Testis (tissue), 2 donors: ENCODE measurements at regions not wholly inside any gene's neighbourhood (a gene's known extent, or its start where the extent isn't known, plus 50 kb on each side); places are given as distances from the start of the nearest gene placed in this dataset.

Experiments
- DNase-seq: peaks from one replicate; pipeline ENCODE4 v3.0.0-alpha.2; 2019
- H3K27ac ChIP-seq, 2 donors: fragments of 200-600 bp; sonication (generic); one replicate each; pipeline ENCODE4 v1.5.1; 2019
- H3K27me3 ChIP-seq: fragments of 200-600 bp; sonication (generic); one replicate; pipeline ENCODE4 v1.5.1; 2019
- H3K36me3 ChIP-seq: fragments of 200-600 bp; sonication (generic); one replicate; pipeline ENCODE4 v1.5.1; 2017; ENCODE audit warnings: low read depth; ENCODE audit errors: missing control alignments
- H3K4me1 ChIP-seq: fragments of 200-600 bp; sonication (generic); one replicate; pipeline ENCODE4 v1.5.1; 2019
- H3K4me3 ChIP-seq, 2 donors: fragments of 200-600 bp; sonication (generic); one replicate each; pipeline ENCODE4 v1.5.1; 2017 to 2019
- H3K9me3 ChIP-seq: fragments of 200-600 bp; sonication (generic); one replicate; pipeline ENCODE4 v1.5.1; 2017
- CTCF ChIP-seq, 3 experiments: fragments of 450-650 bp in 2 of 3; fragments of 200-600 bp in 1 of 3; sonication (generic) in 1 of 3; IDR thresholded peaks; one replicate each; pipeline ENCODE4 v1.5.1; 2016 to 2019; ENCODE audit warnings: antibody characterized with exemption in 3 of 3, mild to moderate bottlenecking in 2 of 3, moderate library complexity in 1 of 3
- POLR2A ChIP-seq: fragments of 450-650 bp; IDR thresholded peaks from one replicate; pipeline ENCODE4 v1.6.1; 2017; ENCODE audit warnings: antibody characterized with exemption, mild to moderate bottlenecking, moderate library complexity
- WGBS, 2 donors: methylation state at CpG; one replicate each; pipeline ENCODE4 v1.1.5; 2018; 5-methylcytosine and 5-hydroxymethylcytosine counted together
- intact Hi-C: fragments of 100-400 bp; cut with DNase I; formaldehyde crosslinking; loops from one replicate; pipeline ENCODE4 v1.15.1; 2023; ENCODE audit warnings: low total_unique reads

GRCh38 chr12:69064734-69065443 lies 131.9 kb upstream of the CPM start:
- 84 to 89% methylated on average over 4 of the region's 4 CpGs for WGBS, 2 donors
- DNase-seq: no peak
- no peaks in the 10 kb centered on the region for H3K36me3 ChIP-seq
- no peaks in the 10 kb centered on the region for H3K9me3 ChIP-seq
- no peak overlapping the region for H3K27ac ChIP-seq
- TF ChIP-seq POLR2A: no peak
- no peak for TF ChIP-seq CTCF (IDR thresholded peaks at IDR 0.05)
- no peaks in the 10 kb centered on the region for H3K4me1 ChIP-seq
- intact Hi-C loops: no loop called here
- no peak overlapping the region for H3K4me3 ChIP-seq
- H3K27me3 ChIP-seq: no peaks in the 10 kb centered on the region

GRCh38 chr12:69065775-69066174 lies 132.8 kb upstream of the CPM start:
- no peak for DNase-seq
- no peaks in the 10 kb centered on the region for H3K4me1 ChIP-seq
- no peak overlapping the region for H3K27ac ChIP-seq
- intact Hi-C loops: no loop called here
- no peak for TF ChIP-seq CTCF (IDR thresholded peaks at IDR 0.05)
- H3K9me3 ChIP-seq: no peaks in the 10 kb centered on the region
- H3K27me3 ChIP-seq: no peaks in the 10 kb centered on the region
- H3K36me3 ChIP-seq: no peaks in the 10 kb centered on the region
- no peak overlapping the region for H3K4me3 ChIP-seq
- WGBS, 2 donors: 93 to 94% methylated on average over 5 of the region's 5 CpGs

- TF ChIP-seq POLR2A (no peak), CTCF (IDR thresholded peaks at IDR 0.05) (no peak)
- no peak for DNase-seq
- H3K4me3 ChIP-seq: no peak overlapping the region
- WGBS, 2 donors: 89 to 93% methylated on average over 6 of the region's 6 CpGs
- no peak overlapping the region for H3K27ac ChIP-seq
- no peaks in the 10 kb centered on the region for H3K36me3 ChIP-seq
- no peaks in the 10 kb centered on the region for H3K4me1 ChIP-seq
- no peaks in the 10 kb centered on the region for H3K9me3 ChIP-seq
- intact Hi-C loops: no loop called here
- no peaks in the 10 kb centered on the region for H3K27me3 ChIP-seq
Measured at GRCh38 chr12:69066492-69067373, 133.8 kb upstream of the CPM start.

GRCh38 chr12:69067713-69068112 lies 134.7 kb upstream of the CPM start:
- 96% methylated on average over 6 of the region's 6 CpGs for WGBS, 2 donors
- TF ChIP-seq CTCF (IDR thresholded peaks at IDR 0.05): no peak
- no peak for TF ChIP-seq POLR2A
- Histone ChIP-seq H3K9me3 (no peaks in the 10 kb centered on the region), H3K27me3 (no peaks in the 10 kb centered on the region), H3K4me1 (no peaks in the 10 kb centered on the region), H3K36me3 (no peaks in the 10 kb centered on the region), H3K4me3 (no peak overlapping the region), H3K27ac (no peak overlapping the region)
- intact Hi-C loops: no loop called here
- DNase-seq: no peak
